K562 (cell line): ENCODE measurements at regions not wholly inside any gene's neighbourhood (a gene's known extent, or its start where the extent isn't known, plus 50 kb on each side); places are given as distances from the start of the nearest gene placed in this dataset.

Experiments
- ATF2 ChIP-seq: sonication (generic); formaldehyde crosslinking; IDR thresholded peaks from 2 replicates; pipeline ENCODE4 v1.8.1; 2022; ENCODE audit warnings: missing genetic modification reagents
- ETV1 ChIP-seq: fragments of 450-650 bp; conservative IDR thresholded peaks from 2 replicates; pipeline ENCODE4 v1.6.1; 2016; ENCODE audit warnings: missing genetic modification characterization, control low read depth, low read depth, missing compliant biosample characterization
- HDGF ChIP-seq: fragments of 450-650 bp; IDR thresholded peaks from 2 replicates; pipeline ENCODE4 v1.6.1; 2016
- MCM2 ChIP-seq: fragments of 450-650 bp; IDR thresholded peaks from 2 replicates; pipeline ENCODE4 v1.6.1; 2017; ENCODE audit warnings: low read depth, mild to moderate bottlenecking
- MEIS2 ChIP-seq: fragments of 450-650 bp; IDR thresholded peaks from 2 replicates; pipeline ENCODE4 v1.6.1; 2014; ENCODE audit warnings: mild to moderate bottlenecking; ENCODE audit not compliant: partially characterized antibody
- MTA2 ChIP-seq: fragments of 450-650 bp; IDR thresholded peaks from 2 replicates; pipeline ENCODE4 v1.6.1; 2016; ENCODE audit warnings: low read depth
- NEUROD1 ChIP-seq: fragments of 150-350 bp; IDR thresholded peaks from 2 replicates; pipeline ENCODE4 v1.6.1; 2014; ENCODE audit warnings: borderline replicate concordance, low read length, low read depth; ENCODE audit not compliant: partially characterized antibody
- NFATC3 ChIP-seq: fragments of 450-650 bp; IDR thresholded peaks from 2 replicates; pipeline ENCODE4 v1.6.1; 2017; ENCODE audit warnings: mild to moderate bottlenecking
- POLR2AphosphoS5 ChIP-seq: IDR thresholded peaks from 2 replicates; pipeline ENCODE4 v1.6.1; 2011; ENCODE audit warnings: mild to moderate bottlenecking, low read depth, low read length, moderate library complexity; ENCODE audit not compliant: control insufficient read depth, insufficient read depth
- PRDM10 ChIP-seq: fragments of 450-650 bp; IDR thresholded peaks from 2 replicates; pipeline ENCODE4 v1.6.1; 2018; ENCODE audit not compliant: partially characterized antibody
- PTRF ChIP-seq: fragments of 450-650 bp; IDR thresholded peaks from 2 replicates; pipeline ENCODE4 v1.6.1; 2016; ENCODE audit warnings: mild to moderate bottlenecking, missing genetic modification characterization, missing compliant biosample characterization
- RBM25 ChIP-seq: fragments of 200-400 bp; formaldehyde crosslinking; IDR thresholded peaks from 2 replicates; pipeline ENCODE4 v1.6.1; 2018; ENCODE audit warnings: low read length, low read depth, moderate library complexity; ENCODE audit not compliant: severe bottlenecking
- RBM34 ChIP-seq: fragments of 200-400 bp; formaldehyde crosslinking; IDR thresholded peaks from 2 replicates; pipeline ENCODE4 v1.6.1; 2018; ENCODE audit warnings: low read length, borderline replicate concordance; ENCODE audit not compliant: insufficient read depth
- SMARCA4 ChIP-seq: fragments of 450-650 bp; IDR thresholded peaks from 2 replicates; pipeline ENCODE4 v1.6.1; 2016
- SRSF3 ChIP-seq: fragments of 200-400 bp; formaldehyde crosslinking; IDR thresholded peaks from 2 replicates; pipeline ENCODE4 v1.6.1; 2016; ENCODE audit warnings: mild to moderate bottlenecking, low read length, moderate library complexity; ENCODE audit not compliant: insufficient read depth
- SRSF9 ChIP-seq: fragments of 200-400 bp; formaldehyde crosslinking; IDR thresholded peaks from 2 replicates; pipeline ENCODE4 v1.6.1; 2017; ENCODE audit warnings: low read depth, low read length, borderline replicate concordance
- ZEB2 ChIP-seq: fragments of 450-650 bp; IDR thresholded peaks from 2 replicates; pipeline ENCODE4 v1.6.1; 2016
- ZNF384 ChIP-seq: IDR thresholded peaks from 2 replicates; pipeline ENCODE4 v1.6.1; 2012; ENCODE audit warnings: low read depth, low read length, improper control_type of control experiment
- ZNF75A ChIP-seq: fragments of 450-650 bp; formaldehyde crosslinking; IDR thresholded peaks from 2 replicates; pipeline ENCODE4 v1.4.0; 2020; ENCODE audit warnings: mild to moderate bottlenecking
- ZNF830 ChIP-seq: fragments of 250-450 bp; sonication (Bioruptor Pico); IDR thresholded peaks from 2 replicates; pipeline ENCODE4 v1.5.0; 2021; ENCODE audit warnings: mild to moderate bottlenecking
- TF ChIP-seq, protein P1 (sequence below): sonication (generic); formaldehyde crosslinking; IDR thresholded peaks from 2 replicates; pipeline ENCODE4 v1.9.0; 2022; ENCODE audit warnings: mild to moderate bottlenecking, missing genetic modification reagents
- TF ChIP-seq, protein P2 (sequence below): fragments of 450-650 bp; IDR thresholded peaks from 2 replicates; pipeline ENCODE4 v1.6.1; 2016; ENCODE audit warnings: antibody characterized with exemption

DNA sequence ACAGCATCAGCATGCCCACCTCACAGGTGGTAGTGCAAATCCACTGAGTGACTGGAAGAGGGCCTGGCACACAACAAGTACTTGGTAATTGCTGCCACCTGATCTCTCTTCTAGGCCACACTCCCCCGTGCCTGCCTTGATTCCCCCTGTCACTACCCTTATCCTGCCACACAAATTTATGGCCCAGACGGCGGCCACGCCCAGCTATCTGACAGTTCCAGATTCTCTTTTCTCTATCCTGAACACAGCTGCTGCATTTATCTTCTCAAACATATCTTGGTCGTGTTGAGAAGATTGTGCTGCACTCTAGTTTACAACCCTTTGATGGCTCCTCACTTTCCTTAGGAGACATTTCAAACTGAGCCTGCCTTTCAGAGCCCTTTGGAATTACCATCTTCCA is 585.2 kb downstream of the NTRK3 start (continued):
- no peak for TF ChIP-seq NEUROD1
- TF ChIP-seq RBM25: no peak
- no peak for TF ChIP-seq SRSF9
- TF ChIP-seq MTA2: peak; percentile 94
- TF ChIP-seq, protein P1, sequence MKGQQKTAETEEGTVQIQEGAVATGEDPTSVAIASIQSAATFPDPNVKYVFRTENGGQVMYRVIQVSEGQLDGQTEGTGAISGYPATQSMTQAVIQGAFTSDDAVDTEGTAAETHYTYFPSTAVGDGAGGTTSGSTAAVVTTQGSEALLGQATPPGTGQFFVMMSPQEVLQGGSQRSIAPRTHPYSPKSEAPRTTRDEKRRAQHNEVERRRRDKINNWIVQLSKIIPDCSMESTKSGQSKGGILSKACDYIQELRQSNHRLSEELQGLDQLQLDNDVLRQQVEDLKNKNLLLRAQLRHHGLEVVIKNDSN (CRISPR knock-in tag): no peak
- no peak for TF ChIP-seq PRDM10
- TF ChIP-seq MEIS2: peak; percentile 99
- TF ChIP-seq MCM2: no peak
- TF ChIP-seq ZNF384: no peak
- TF ChIP-seq ZEB2: 0 out of 2 replicates have a peak, but pooled peaks have one; percentile 37
- peak; percentile 95 for TF ChIP-seq POLR2AphosphoS5
- TF ChIP-seq PTRF (tag): no peak
- TF ChIP-seq NFATC3: 0 out of 2 replicates have a peak, but pooled peaks have one; percentile 44
- no peak for TF ChIP-seq SRSF3
- peak; percentile 93 for TF ChIP-seq SMARCA4
- TF ChIP-seq ATF2 (CRISPR knock-in tag): no peak
- TF ChIP-seq ETV1 (tag): no peak
- TF ChIP-seq ZNF830 (CRISPR knock-in tag): no peak
- TF ChIP-seq, protein P2, sequence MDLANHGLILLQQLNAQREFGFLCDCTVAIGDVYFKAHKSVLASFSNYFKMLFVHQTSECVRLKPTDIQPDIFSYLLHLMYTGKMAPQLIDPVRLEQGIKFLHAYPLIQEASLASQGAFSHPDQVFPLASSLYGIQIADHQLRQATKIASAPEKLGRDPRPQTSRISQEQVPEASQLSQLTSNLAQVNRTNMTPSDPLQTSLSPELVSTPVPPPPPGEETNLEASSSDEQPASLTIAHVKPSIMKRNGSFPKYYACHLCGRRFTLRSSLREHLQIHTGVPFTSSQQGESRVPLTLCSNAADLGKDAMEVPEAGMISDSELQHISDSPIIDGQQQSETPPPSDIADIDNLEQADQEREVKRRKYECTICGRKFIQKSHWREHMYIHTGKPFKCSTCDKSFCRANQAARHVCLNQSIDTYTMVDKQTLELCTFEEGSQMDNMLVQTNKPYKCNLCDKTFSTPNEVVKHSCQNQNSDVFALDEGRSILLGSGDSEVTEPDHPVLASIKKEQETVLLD: peak; percentile 29; the same call in 1 of the 2 replicates
- TF ChIP-seq HDGF: no peak
- TF ChIP-seq RBM34: no peak
- no peak for TF ChIP-seq ZNF75A
